Fibroblast of lung (primary cell): ENCODE measurements at regions not wholly inside any gene's neighbourhood (a gene's known extent, or its start where the extent isn't known, plus 50 kb on each side); places are given as distances from the start of the nearest gene placed in this dataset.

ENCODE experiments used
- DNase-seq, 2 donors: peaks; one replicate each; pipeline versions ENCODE4 v3.0.0 to v3.0.0-alpha.2; 2010; ENCODE audit warnings: low read depth in 2 of 2
- H2AFZ ChIP-seq: 2 replicates; pipeline ENCODE4 v1.5.1; 2012; ENCODE audit warnings: low read length, control low read depth, inconsistent platforms
- H3K27ac ChIP-seq: 2 replicates; pipeline ENCODE4 v1.5.1; 2011; ENCODE audit warnings: low read length, control low read depth; ENCODE audit not compliant: insufficient read depth
- H3K27me3 ChIP-seq: 2 replicates; pipeline ENCODE4 v1.5.1; 2011; ENCODE audit warnings: mild to moderate bottlenecking, low read length; ENCODE audit not compliant: control insufficient read depth, insufficient read depth
- H3K36me3 ChIP-seq: 2 replicates; pipeline ENCODE4 v1.5.1; 2011; ENCODE audit warnings: low read length; ENCODE audit not compliant: control insufficient read depth, insufficient read depth
- H3K4me1 ChIP-seq: 2 replicates; pipeline ENCODE4 v1.5.1; 2011; ENCODE audit warnings: low read length; ENCODE audit not compliant: control insufficient read depth, insufficient read depth; ENCODE audit errors: extremely low read depth
- H3K4me2 ChIP-seq: 2 replicates; pipeline ENCODE4 v1.5.1; 2011; ENCODE audit warnings: low read length, control low read depth; ENCODE audit not compliant: insufficient read depth; ENCODE audit errors: extremely low read depth
- H3K4me3 ChIP-seq, 4 experiments: fragments of 200-600 bp in 1 of 4; sonication (generic) in 1 of 4; replicated peaks in 1 of 4; 2 replicates each; pipeline ENCODE4 v1.5.1; 2011 to 2016; ENCODE audit warnings: low read length in 4 of 4, low read depth in 3 of 4, mild to moderate bottlenecking in 3 of 4, control low read depth in 2 of 4, inconsistent platforms in 1 of 4, mixed read lengths in 1 of 4; ENCODE audit not compliant: insufficient read depth in 1 of 4; ENCODE audit errors: control extremely low read depth in 1 of 4
- H3K79me2 ChIP-seq: 2 replicates; pipeline ENCODE4 v1.5.1; 2012; ENCODE audit warnings: mild to moderate bottlenecking, low read length, inconsistent platforms; ENCODE audit not compliant: control insufficient read depth, insufficient read depth
- H3K9ac ChIP-seq: 2 replicates; pipeline ENCODE4 v1.5.1; 2011; ENCODE audit warnings: mild to moderate bottlenecking, low read length, control low read depth; ENCODE audit not compliant: insufficient read depth
- H3K9me3 ChIP-seq: 2 replicates; pipeline ENCODE4 v1.5.1; 2012; ENCODE audit warnings: low read depth, low read length; ENCODE audit not compliant: control insufficient read depth, insufficient read depth
- H4K20me1 ChIP-seq: 2 replicates; pipeline ENCODE4 v1.5.1; 2011; ENCODE audit warnings: low read length; ENCODE audit not compliant: control insufficient read depth, insufficient read depth; ENCODE audit errors: extremely low read depth
- CTCF ChIP-seq, 2 donors: IDR thresholded peaks in 1 of 2; conservative IDR thresholded peaks in 1 of 2; 1 replicate in 1 of 2; 2 replicates in 1 of 2; pipeline ENCODE4 v1.5.1; 2011 to 2012; ENCODE audit warnings: low read length in 2 of 2, control low read depth in 1 of 2, inconsistent platforms in 1 of 2, low read depth in 1 of 2, mild to moderate bottlenecking in 1 of 2
- EZH2 ChIP-seq: IDR thresholded peaks from 2 replicates; pipeline ENCODE4 v1.5.1; 2012; ENCODE audit warnings: low read length, control low read depth, mild to moderate bottlenecking; ENCODE audit errors: missing control alignments

- peak; percentile 77 to 92 for DNase-seq
- Histone ChIP-seq H3K4me3 (peak overlapping the region; percentile 52 to 70 (median 60)), H3K4me2 (peak overlapping the region; percentile 97), H3K27me3 (no peaks in the 10 kb centered on the region), H3K4me1 (peaks cover 5% of the 10 kb centered on the region), H3K36me3 (no peaks in the 10 kb centered on the region), H4K20me1 (no peaks in the 10 kb centered on the region), H2AFZ (peak overlapping the region; percentile 54), H3K27ac (peak overlapping the region; percentile 85), H3K9me3 (no peaks in the 10 kb centered on the region), H3K9ac (peak overlapping the region; percentile 32), H3K79me2 (no peaks in the 10 kb centered on the region)
- TF ChIP-seq EZH2 (no peak), CTCF (conservative IDR thresholded peaks at IDR 0.05 in 1 of 2, IDR thresholded peaks at IDR 0.05 in 1 of 2; ENCODE audit: low read depth in 1 of 2, low read length in 2 of 2) (peak in 1 of 2 donors; percentile 1)
Observed at GRCh38 chr21:16588433-16588860, 858.7 kb downstream of the USP25 start.

GRCh38 chr21:16589006-16589898 lies 859.5 kb downstream of the USP25 start:
- Histone ChIP-seq H3K36me3 (no peaks in the 10 kb centered on the region), H3K27me3 (no peaks in the 10 kb centered on the region), H4K20me1 (no peaks in the 10 kb centered on the region), H3K4me2 (no peak overlapping the region), H3K79me2 (no peaks in the 10 kb centered on the region), H3K4me1 (peaks cover 5% of the 10 kb centered on the region), H3K9ac (no peak overlapping the region), H3K4me3 (peak overlapping the region in 3 of 4 experiments; percentile 52 to 70 (median 61)), H3K9me3 (no peaks in the 10 kb centered on the region), H3K27ac (no peak overlapping the region), H2AFZ (no peak overlapping the region)
- TF ChIP-seq CTCF (conservative IDR thresholded peaks at IDR 0.05 in 1 of 2, IDR thresholded peaks at IDR 0.05 in 1 of 2; ENCODE audit: low read depth in 1 of 2, low read length in 2 of 2) (no peak), EZH2 (no peak)
- DNase-seq: peak in 1 of 2 donors; percentile 29

- Histone ChIP-seq H4K20me1 (no peaks in the 10 kb centered on the region), H3K27me3 (no peaks in the 10 kb centered on the region), H3K36me3 (no peaks in the 10 kb centered on the region), H3K4me2 (no peak overlapping the region), H3K27ac (no peak overlapping the region), H3K9me3 (no peaks in the 10 kb centered on the region), H3K4me1 (peaks cover 5% of the 10 kb centered on the region), H2AFZ (no peak overlapping the region), H3K4me3 (no peak overlapping the region), H3K79me2 (no peaks in the 10 kb centered on the region), H3K9ac (no peak overlapping the region)
- no peak for DNase-seq
- TF ChIP-seq CTCF (conservative IDR thresholded peaks at IDR 0.05 in 1 of 2, IDR thresholded peaks at IDR 0.05 in 1 of 2; ENCODE audit: low read depth in 1 of 2, low read length in 2 of 2): no peak
- no peak for TF ChIP-seq EZH2
Observed at GRCh38 chr21:16590186-16590585, 860.4 kb downstream of the USP25 start.
